ENCODE measurements at regions not wholly inside any gene's neighbourhood (a gene's known extent, or its start where the extent isn't known, plus 50 kb on each side); places are given as distances from the start of the nearest gene placed in this dataset.

GRCh38 chr16:59913666-59914065 lies 1179.5 kb upstream of the GOT2 start:
- Histone ChIP-seq H3K4me3 (ENCODE audit: low read length) (no peak overlapping the region), H3K27me3 (ENCODE audit: insufficient read depth, low read depth, low read length) (no peaks in the 10 kb centered on the region), H3K27ac (ENCODE audit: low read length) (no peak overlapping the region), H3K9me3 (ENCODE audit: low read length) (no peaks in the 10 kb centered on the region), H3K9me2 (ENCODE audit: insufficient read depth, low read length) (no peaks in the 10 kb centered on the region), H4K20me1 (ENCODE audit: insufficient read depth) (no peaks in the 10 kb centered on the region), H3K79me2 (replicated peaks; ENCODE audit: insufficient read depth, low read length) (no peaks in the 10 kb centered on the region), H3K9ac (ENCODE audit: low read length) (no peak overlapping the region), H2AFZ (ENCODE audit: low read depth, low read length) (no peak overlapping the region), H3K4me2 (ENCODE audit: low read length) (no peak overlapping the region), H3K36me3 (ENCODE audit: insufficient read depth, low read length) (no peaks in the 10 kb centered on the region), H3F3A (ENCODE audit: insufficient read depth, low read length, poor library complexity, severe bottlenecking) (no peaks in the 10 kb centered on the region)
- TF ChIP-seq RAD21 (conservative IDR thresholded peaks at IDR 0.05) (no peak), EZH2 (IDR thresholded peaks at IDR 0.05; ENCODE audit: borderline replicate concordance, insufficient read depth, low read length, poor library complexity, severe bottlenecking) (no peak), POLR2AphosphoS5 (IDR thresholded peaks at IDR 0.05) (no peak)
- TF ChIP-seq, protein P1, sequence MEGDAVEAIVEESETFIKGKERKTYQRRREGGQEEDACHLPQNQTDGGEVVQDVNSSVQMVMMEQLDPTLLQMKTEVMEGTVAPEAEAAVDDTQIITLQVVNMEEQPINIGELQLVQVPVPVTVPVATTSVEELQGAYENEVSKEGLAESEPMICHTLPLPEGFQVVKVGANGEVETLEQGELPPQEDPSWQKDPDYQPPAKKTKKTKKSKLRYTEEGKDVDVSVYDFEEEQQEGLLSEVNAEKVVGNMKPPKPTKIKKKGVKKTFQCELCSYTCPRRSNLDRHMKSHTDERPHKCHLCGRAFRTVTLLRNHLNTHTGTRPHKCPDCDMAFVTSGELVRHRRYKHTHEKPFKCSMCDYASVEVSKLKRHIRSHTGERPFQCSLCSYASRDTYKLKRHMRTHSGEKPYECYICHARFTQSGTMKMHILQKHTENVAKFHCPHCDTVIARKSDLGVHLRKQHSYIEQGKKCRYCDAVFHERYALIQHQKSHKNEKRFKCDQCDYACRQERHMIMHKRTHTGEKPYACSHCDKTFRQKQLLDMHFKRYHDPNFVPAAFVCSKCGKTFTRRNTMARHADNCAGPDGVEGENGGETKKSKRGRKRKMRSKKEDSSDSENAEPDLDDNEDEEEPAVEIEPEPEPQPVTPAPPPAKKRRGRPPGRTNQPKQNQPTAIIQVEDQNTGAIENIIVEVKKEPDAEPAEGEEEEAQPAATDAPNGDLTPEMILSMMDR (IDR thresholded peaks at IDR 0.05; ENCODE audit: poor library complexity, severe bottlenecking): no peak

- Histone ChIP-seq H3K4me2 (ENCODE audit: low read length) (no peak overlapping the region), H3K9me3 (ENCODE audit: low read length) (no peaks in the 10 kb centered on the region), H3K36me3 (ENCODE audit: insufficient read depth, low read length) (no peaks in the 10 kb centered on the region), H2AFZ (ENCODE audit: low read depth, low read length) (no peak overlapping the region), H3K9me2 (ENCODE audit: insufficient read depth, low read length) (no peaks in the 10 kb centered on the region), H3K9ac (ENCODE audit: low read length) (no peak overlapping the region), H3K27ac (ENCODE audit: low read length) (no peak overlapping the region), H3K4me3 (ENCODE audit: low read length) (no peak overlapping the region), H3K27me3 (ENCODE audit: insufficient read depth, low read depth, low read length) (no peaks in the 10 kb centered on the region), H4K20me1 (ENCODE audit: insufficient read depth) (no peaks in the 10 kb centered on the region), H3K79me2 (replicated peaks; ENCODE audit: insufficient read depth, low read length) (no peaks in the 10 kb centered on the region), H3F3A (ENCODE audit: insufficient read depth, low read length, poor library complexity, severe bottlenecking) (no peaks in the 10 kb centered on the region)
- TF ChIP-seq, protein P2, sequence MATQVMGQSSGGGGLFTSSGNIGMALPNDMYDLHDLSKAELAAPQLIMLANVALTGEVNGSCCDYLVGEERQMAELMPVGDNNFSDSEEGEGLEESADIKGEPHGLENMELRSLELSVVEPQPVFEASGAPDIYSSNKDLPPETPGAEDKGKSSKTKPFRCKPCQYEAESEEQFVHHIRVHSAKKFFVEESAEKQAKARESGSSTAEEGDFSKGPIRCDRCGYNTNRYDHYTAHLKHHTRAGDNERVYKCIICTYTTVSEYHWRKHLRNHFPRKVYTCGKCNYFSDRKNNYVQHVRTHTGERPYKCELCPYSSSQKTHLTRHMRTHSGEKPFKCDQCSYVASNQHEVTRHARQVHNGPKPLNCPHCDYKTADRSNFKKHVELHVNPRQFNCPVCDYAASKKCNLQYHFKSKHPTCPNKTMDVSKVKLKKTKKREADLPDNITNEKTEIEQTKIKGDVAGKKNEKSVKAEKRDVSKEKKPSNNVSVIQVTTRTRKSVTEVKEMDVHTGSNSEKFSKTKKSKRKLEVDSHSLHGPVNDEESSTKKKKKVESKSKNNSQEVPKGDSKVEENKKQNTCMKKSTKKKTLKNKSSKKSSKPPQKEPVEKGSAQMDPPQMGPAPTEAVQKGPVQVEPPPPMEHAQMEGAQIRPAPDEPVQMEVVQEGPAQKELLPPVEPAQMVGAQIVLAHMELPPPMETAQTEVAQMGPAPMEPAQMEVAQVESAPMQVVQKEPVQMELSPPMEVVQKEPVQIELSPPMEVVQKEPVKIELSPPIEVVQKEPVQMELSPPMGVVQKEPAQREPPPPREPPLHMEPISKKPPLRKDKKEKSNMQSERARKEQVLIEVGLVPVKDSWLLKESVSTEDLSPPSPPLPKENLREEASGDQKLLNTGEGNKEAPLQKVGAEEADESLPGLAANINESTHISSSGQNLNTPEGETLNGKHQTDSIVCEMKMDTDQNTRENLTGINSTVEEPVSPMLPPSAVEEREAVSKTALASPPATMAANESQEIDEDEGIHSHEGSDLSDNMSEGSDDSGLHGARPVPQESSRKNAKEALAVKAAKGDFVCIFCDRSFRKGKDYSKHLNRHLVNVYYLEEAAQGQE (IDR thresholded peaks at IDR 0.05; ENCODE audit: borderline replicate concordance): no peak
- no peak for TF ChIP-seq RAD21 (conservative IDR thresholded peaks at IDR 0.05)
- TF ChIP-seq EZH2 (IDR thresholded peaks at IDR 0.05; ENCODE audit: borderline replicate concordance, insufficient read depth, low read length, poor library complexity, severe bottlenecking): no peak
- TF ChIP-seq EP300 (conservative IDR thresholded peaks at IDR 0.05; ENCODE audit: poor library complexity, severe bottlenecking): no peak
- TF ChIP-seq POLR2AphosphoS5 (IDR thresholded peaks at IDR 0.05): no peak
- no peak for TF ChIP-seq TAF1 (IDR thresholded peaks at IDR 0.05; ENCODE audit: low read depth)
- no peak for TF ChIP-seq MXI1 (conservative IDR thresholded peaks at IDR 0.05; ENCODE audit: poor library complexity, severe bottlenecking)
- TF ChIP-seq SMC3 (conservative IDR thresholded peaks at IDR 0.05; ENCODE audit: poor library complexity): no peak
- TF ChIP-seq, protein P1 (IDR thresholded peaks at IDR 0.05; ENCODE audit: poor library complexity, severe bottlenecking): no peak
Measured at GRCh38 chr16:59909262-59909661, 1175.1 kb upstream of the GOT2 start.

Data from neural cell (in vitro differentiated cells).